Activated CD4-positive, alpha-beta T cell treated with anti-CD3 and anti-CD28 coated beads, Interleukin-2, Interleukin-4, amounts not matched to agents 100 ng/mL and 50 ng/mL, durations not matched to agents 16 hours and 8 hours (primary cell): ENCODE measurements at regions not wholly inside any gene's neighbourhood (a gene's known extent, or its start where the extent isn't known, plus 50 kb on each side); places are given as distances from the start of the nearest gene placed in this dataset.
"Not testable (repeated sequence)": the region's sequence is repeated elsewhere in the genome, so short reads cannot be mapped to it uniquely, and the experiment has no call there.

ENCODE experiments used
- DNase-seq: peaks from one replicate; pipeline ENCODE4 v3.0.0-alpha.2; 2020; ENCODE audit warnings: low spot score

GRCh38 chr6:9308284-9308683 lies 872.9 kb upstream of the SLC35B3 start:
- no peak for DNase-seq

DNA sequence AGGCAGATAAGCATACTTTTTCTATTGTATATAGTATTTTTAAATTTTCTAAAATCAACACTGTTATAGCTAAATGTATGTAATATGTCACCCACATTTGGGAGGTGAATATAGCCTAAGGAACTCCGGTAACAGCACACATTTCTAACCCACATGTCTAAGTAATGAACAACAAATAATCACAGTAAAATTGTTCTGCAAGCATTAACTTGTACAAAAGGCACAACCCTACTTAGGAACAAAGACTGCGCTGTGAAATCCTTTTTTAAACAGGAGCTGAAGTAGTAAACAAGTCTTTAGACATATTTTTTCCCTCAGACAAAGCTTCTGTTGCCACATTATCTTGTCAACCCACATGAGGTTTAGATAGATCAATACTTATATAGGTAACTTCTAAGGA lies 872.4 kb upstream of the SLC35B3 start:
- DNase-seq = no peak

DNA sequence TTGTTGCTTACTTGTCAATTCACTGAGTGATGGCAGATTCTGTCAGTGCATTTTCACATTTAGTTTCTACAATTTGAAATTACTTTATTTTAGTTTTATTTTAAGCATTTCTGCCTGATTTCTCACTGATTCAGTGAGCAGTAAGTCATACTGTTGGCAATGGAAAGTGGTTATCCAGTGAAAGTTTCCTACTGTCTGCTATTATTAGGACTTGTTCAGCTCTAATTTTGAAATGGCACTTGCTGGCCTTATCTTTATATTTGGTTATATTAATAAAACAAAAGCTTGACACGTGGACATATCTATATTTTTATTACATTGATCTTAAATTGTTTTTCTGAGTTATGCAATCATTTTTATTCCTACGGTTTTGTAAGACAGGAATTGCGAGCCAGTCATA lies 871.8 kb upstream of the SLC35B3 start:
- no peak for DNase-seq

DNA sequence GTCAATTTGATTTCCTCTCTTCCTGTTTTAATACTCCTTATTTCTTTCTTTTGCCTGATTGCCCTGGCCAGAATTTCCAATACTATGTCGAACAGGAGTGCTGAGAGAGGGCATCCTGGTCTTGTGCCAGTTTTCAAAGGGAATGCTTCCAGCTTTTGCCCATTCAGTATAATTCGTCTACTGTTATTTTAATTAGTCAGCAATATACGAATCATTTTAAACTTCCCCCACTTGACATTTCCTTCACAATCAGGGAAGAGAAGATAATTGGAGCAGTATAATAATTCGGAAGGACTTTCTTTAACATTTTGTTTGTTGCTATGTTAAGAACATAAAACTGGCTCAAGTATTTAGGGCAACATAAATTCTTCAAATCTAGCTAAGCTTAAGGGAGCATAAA lies 860.3 kb upstream of the SLC35B3 start:
- no peak for DNase-seq

DNA sequence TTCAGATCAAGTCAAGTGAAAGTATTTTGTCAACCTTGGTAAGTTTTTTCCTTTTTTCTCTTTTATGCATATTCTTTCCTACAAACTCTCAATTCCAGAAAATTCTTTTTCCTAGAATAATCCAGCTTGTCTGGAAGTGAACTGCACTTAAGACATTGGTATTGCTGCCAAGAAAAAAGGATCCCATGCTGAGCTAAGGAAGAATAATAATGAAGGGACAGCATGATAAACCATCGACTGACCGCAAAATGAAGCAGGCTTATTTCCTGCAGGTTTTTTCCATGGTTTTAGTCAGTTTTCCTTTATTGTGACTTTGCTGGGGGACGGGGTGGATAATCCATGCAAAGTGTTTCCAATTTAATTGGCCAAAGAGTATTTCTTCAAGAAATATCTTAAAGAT lies 857.6 kb upstream of the SLC35B3 start:
- DNase-seq = no peak

GRCh38 chr6:9290342-9290741 lies 855.0 kb upstream of the SLC35B3 start:
- DNase-seq = not testable (repeated sequence)

DNA sequence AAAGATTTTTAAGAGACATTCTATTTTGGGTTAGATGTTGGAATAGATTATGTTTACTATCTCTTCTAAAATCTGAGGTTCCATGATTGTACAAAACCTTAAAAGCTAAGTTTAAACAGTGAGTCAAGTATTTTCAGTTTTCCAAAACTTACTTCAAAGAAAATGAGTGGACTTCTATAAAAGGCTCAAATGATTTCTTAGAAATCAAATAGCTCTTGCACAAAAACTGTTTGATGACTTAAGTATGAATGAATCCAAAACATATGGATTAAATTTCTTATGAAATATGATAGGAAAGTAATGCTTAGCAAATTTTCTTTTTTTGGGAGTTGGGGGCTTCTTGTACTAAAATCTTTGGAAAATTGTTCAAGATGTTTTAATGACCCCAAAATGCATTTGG lies 837.3 kb upstream of the SLC35B3 start:
- no peak for DNase-seq

- no peak for DNase-seq
Observed at GRCh38 chr6:9266741-9267140, 831.4 kb upstream of the SLC35B3 start.

GRCh38 chr6:9257215-9257614 lies 821.9 kb upstream of the SLC35B3 start:
- DNase-seq = no peak

GRCh38 chr6:9254251-9254650 lies 818.9 kb upstream of the SLC35B3 start:
- DNase-seq = no peak

- no peak for DNase-seq
Observed at GRCh38 chr6:9252799-9253198, 817.5 kb upstream of the SLC35B3 start.

GRCh38 chr6:9250852-9251251 lies 815.5 kb upstream of the SLC35B3 start:
- no peak for DNase-seq

DNA sequence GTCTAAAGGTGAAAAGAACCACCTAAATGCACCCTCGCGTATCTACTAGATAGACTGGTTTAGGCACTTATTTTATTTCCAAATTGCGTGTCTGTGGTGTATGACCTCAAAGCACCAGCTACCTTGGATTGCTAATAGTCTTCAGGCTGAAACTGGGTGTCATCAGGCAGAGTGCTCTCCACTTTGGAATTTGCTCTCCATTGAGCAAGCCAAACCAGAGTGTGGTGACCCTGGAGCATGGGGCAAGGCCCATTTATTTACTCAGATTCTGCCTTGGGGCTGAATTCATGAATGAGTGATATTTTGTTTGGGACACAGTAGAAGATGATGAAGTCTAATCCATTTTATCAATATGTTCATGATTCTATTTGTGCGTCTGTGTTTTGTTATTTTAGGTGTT lies 812.8 kb upstream of the SLC35B3 start:
- DNase-seq = no peak

- no peak for DNase-seq
Observed at GRCh38 chr6:9240861-9241260, 805.5 kb upstream of the SLC35B3 start.

- no peak for DNase-seq
Observed at GRCh38 chr6:9236443-9236842, 801.1 kb upstream of the SLC35B3 start.

DNA sequence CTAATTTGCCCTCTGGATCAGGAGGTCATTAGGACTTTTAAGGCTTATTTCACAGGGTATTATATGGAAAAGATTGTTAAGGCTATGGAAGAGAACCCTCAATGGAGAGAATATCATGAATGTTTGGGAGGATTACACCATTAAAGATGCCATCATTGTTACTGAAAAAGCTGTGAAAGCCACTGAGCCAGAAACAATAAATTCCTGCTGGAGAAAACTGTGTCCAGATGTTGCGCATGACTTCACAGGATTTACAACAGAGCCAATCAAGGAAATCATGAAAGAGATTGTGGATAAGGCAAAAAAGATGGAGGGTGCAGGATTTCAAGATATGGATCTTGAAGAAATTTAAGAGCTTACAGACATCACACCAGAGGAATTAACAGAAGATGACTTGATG lies 798.3 kb upstream of the SLC35B3 start:
- no peak for DNase-seq

DNA sequence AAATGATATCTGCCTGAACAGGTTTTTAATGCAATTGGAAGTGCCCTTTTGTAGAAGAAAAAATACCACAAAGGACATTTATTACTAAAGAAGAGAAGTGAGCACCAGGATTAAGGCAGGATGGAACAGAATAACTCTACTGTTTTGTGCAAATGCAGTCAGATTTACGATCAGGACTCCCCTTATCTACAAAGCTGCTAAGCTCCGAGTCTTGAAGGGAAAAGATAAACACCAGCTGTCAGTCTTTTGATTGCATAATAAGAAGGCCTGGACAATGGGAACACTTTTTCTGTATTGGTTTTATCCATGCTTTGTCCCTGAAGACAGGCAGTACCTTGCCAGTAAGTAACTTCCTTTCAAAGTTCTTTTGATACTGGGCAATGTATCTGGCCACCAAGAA lies 797.9 kb upstream of the SLC35B3 start:
- DNase-seq = no peak

GRCh38 chr6:9225441-9225871 lies 790.1 kb upstream of the SLC35B3 start:
- DNase-seq = no peak

GRCh38 chr6:9224539-9224938 lies 789.2 kb upstream of the SLC35B3 start:
- no peak for DNase-seq

DNA sequence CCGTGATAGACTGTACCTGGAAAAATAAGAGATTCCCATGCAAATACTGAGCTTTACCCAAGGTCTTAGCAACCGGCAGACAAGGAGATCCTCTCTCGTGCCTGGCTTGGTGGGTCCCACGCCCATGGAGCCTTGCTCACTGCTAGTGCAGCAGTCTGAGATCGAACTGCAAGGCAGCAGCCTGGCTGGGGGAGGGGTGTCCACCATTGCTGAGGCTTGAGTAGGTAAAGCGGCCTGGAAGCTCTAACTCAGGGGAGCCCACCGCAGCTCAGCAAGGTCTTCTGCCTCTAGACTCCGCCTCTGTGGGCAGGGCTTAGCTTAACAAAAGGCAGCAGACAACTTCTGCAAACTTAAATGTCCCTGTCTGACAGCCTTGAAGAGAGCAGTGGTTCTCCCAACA lies 778.4 kb upstream of the SLC35B3 start:
- DNase-seq = not testable (repeated sequence)

GRCh38 chr6:9208966-9209365 lies 773.6 kb upstream of the SLC35B3 start:
- DNase-seq = no peak

DNA sequence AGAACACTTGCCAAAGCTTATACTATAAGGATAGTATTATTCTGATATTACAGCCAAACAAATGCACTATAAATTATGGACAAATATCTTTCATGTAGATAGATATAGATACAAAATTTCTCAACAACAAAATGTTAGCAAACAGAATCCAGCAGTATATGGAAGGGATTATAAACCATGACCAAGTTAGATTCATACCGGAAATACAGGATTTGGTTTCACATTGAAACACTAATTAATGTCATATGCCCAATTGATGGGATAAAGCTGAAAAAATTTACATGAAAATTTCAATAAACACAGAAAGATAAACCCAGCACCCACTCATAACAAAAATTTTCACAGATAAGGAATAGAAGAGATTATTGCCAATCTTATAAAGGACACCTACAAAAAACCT lies 770.3 kb upstream of the SLC35B3 start:
- no peak for DNase-seq

- DNase-seq = no peak
Observed at GRCh38 chr6:9204171-9204570, 768.8 kb upstream of the SLC35B3 start.

- DNase-seq = no peak
Observed at GRCh38 chr6:9200712-9201111, 765.4 kb upstream of the SLC35B3 start.

DNA sequence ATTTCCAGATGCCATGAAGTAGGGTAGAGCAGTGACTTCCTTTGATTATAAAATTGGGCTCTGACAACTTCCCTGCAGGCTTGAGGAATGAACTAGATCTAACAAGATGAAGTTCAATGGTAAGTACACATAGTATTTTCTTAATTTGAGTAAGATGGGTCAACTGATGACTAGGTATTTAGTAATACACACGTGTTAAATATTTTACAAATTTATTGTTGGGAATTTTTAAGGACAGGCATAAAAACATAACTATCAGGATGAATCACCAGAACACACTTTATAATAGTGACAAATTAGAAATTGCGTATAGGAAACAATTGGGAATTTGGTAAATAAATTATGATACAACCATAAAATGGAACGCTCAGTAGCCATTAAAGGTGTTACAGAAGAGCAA lies 762.4 kb upstream of the SLC35B3 start:
- no peak for DNase-seq
